Stimulated activated effector memory CD8-positive, alpha-beta T cell treated with anti-CD3 and anti-CD28 coated beads, Interleukin-12 subunit alpha, Interleukin-12 subunit beta, amount 100 ng/mL, for 72 hours (primary cell): ENCODE measurements at regions not wholly inside any gene's neighbourhood (a gene's known extent, or its start where the extent isn't known, plus 50 kb on each side); places are given as distances from the start of the nearest gene placed in this dataset.

ENCODE experiments used
- ATAC-seq: fragments of 150-1000 bp; cut with Tn5 transposase; 2 replicates; pipeline ENCODE4 v1.10.0; 2021
- DNase-seq, 2 donors: peaks; one replicate each; pipeline ENCODE4 v3.0.0; 2021 to 2022; ENCODE audit warnings: low spot score in 2 of 2
- H3K27ac Mint-ChIP-seq: one replicate; pipeline ENCODE4 v1.8.0; 2022; ENCODE audit warnings: mild to moderate bottlenecking, mixed read lengths
- H3K36me3 Mint-ChIP-seq: one replicate; pipeline ENCODE4 v1.8.0; 2022; ENCODE audit warnings: mild to moderate bottlenecking, mixed read lengths
- H3K4me1 Mint-ChIP-seq: one replicate; pipeline ENCODE4 v1.8.0; 2022; ENCODE audit warnings: mixed read lengths
- H3K4me3 Mint-ChIP-seq: one replicate; pipeline ENCODE4 v1.8.0; 2022; ENCODE audit warnings: mild to moderate bottlenecking, mixed read lengths
- H3K9me3 Mint-ChIP-seq: one replicate; pipeline ENCODE4 v1.8.0; 2022; ENCODE audit warnings: mixed read lengths

DNA sequence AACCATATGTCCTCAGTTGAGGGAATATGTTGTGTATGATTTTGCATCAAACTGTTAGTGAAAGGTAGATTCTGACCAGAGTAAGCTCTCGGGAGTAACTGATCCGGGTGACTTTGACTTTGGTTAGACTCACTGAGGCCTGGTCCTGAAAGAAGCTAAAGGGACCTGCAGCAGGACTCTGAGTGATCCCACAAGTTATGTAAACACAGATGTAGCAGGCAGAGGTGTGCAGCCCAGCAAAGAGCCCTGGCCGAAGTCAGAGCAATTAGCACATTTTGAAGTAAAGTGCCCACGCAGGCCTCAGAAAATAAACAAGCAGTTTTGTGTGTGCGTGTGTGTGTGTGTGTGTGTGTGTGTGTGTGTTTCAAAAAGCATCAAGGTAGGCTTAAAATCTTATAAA, 245.6 kb upstream of the FERD3L start:
- Mint-ChIP-seq H3K9me3 (peaks cover 19% of the 10 kb centered on the region), H3K27ac (no peak overlapping the region), H3K4me3 (no peak overlapping the region), H3K4me1 (no peaks in the 10 kb centered on the region), H3K36me3 (no peaks in the 10 kb centered on the region)
- DNase-seq (no peak), ATAC-seq (no peak)

- peaks cover 10% of the 10 kb centered on the region for H3K9me3 Mint-ChIP-seq
- no peak for ATAC-seq
- H3K4me3 Mint-ChIP-seq = no peak overlapping the region
- H3K27ac Mint-ChIP-seq = no peak overlapping the region
- H3K4me1 Mint-ChIP-seq = no peaks in the 10 kb centered on the region
- no peaks in the 10 kb centered on the region for H3K36me3 Mint-ChIP-seq
- no peak for DNase-seq
Observed at GRCh38 chr7:19381321-19381720, 236.1 kb upstream of the FERD3L start.

- Mint-ChIP-seq H3K4me1 (no peaks in the 10 kb centered on the region), H3K4me3 (no peak overlapping the region), H3K36me3 (no peaks in the 10 kb centered on the region), H3K9me3 (peaks cover 10% of the 10 kb centered on the region), H3K27ac (no peak overlapping the region)
- ATAC-seq (no peak), DNase-seq (no peak)
Observed at GRCh38 chr7:19378345-19378714, 233.1 kb upstream of the FERD3L start.

DNA sequence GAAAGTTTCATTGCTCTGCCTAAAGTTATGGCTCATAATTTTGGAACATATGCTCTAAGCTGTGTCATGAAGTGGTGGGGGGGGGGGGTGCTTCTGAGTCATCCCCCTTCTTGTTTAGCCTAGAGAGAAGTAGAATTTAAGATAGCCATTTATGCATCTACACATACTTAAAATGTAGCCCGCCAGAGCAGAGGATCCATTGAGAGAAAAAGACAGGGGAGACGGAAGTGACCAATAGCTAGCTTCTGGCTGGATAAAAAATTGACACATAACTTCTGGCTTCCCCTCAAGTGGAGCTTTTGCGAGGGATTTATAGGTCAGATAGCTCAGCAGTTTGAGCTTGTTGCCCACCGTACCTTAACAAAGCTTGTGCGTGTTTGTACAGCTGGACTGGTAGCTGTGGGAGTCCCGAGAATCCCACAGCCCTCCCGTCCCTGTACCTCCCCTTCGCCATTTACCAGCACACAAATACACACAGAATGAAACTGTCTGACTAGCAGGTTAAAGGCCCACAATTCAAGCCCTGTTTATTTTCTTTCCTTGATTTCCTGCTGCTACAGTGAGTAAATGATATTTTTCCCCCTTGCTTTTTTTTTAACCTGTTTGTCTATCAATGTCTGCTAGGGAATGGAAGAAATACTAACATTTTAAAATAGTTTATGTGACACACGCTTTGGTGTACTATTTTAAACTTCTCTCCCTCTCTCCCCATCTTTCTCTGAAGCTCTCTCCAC, 232.6 kb upstream of the FERD3L start:
- Mint-ChIP-seq H3K27ac (no peak overlapping the region), H3K9me3 (peaks cover 10% of the 10 kb centered on the region), H3K4me1 (no peaks in the 10 kb centered on the region), H3K4me3 (no peak overlapping the region), H3K36me3 (no peaks in the 10 kb centered on the region)
- ATAC-seq = no peak
- no peak for DNase-seq

DNA sequence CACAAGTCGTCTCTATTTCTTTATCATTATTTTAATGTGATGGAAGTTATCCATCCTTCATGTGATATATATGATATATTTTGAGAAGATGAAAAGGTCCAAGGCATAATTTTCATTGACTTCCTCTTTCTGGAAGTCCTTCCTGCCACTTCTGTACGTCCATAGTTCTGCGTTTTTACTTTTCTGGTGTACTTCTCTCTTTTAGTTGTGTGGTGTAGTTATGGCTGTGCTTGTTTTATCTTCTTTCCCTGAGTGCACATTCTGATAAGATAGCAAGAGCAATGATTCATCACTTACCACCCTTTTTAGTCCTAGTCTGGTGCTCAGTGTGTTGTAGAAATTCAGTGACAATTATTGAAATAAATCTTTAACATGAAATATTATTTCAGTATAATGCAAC, 231.3 kb upstream of the FERD3L start:
- ATAC-seq (no peak), DNase-seq (no peak)
- Mint-ChIP-seq H3K4me1 (no peaks in the 10 kb centered on the region), H3K27ac (no peak overlapping the region), H3K4me3 (no peak overlapping the region), H3K9me3 (peaks cover 11% of the 10 kb centered on the region), H3K36me3 (no peaks in the 10 kb centered on the region)

DNA sequence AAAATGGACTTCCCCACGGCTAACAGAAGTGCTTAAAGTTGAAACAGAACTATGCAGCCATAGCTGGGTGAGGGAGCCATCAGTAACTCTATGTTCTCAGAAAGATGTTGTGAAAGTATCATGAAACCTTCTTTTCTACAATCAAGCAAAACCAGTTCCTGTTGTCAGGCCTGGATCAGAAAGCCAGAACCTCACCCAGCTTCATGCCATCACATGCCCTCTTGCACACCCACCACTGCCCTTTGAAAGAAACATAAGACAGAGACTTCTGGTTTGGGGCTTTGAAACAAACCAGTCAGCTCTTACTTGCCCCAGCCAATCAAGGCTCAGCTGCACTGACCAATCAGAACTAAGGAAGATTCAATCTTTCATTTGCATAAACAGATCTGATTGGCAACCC, 230.8 kb upstream of the FERD3L start:
- no peaks in the 10 kb centered on the region for H3K36me3 Mint-ChIP-seq
- H3K4me3 Mint-ChIP-seq = no peak overlapping the region
- DNase-seq (no peak), ATAC-seq (no peak)
- peaks cover 11% of the 10 kb centered on the region for H3K9me3 Mint-ChIP-seq
- H3K27ac Mint-ChIP-seq = no peak overlapping the region
- no peaks in the 10 kb centered on the region for H3K4me1 Mint-ChIP-seq

- Mint-ChIP-seq H3K4me3 (no peak overlapping the region), H3K4me1 (no peaks in the 10 kb centered on the region), H3K27ac (no peak overlapping the region), H3K36me3 (no peaks in the 10 kb centered on the region), H3K9me3 (peaks cover 11% of the 10 kb centered on the region)
- no peak for ATAC-seq
- no peak for DNase-seq
Observed at GRCh38 chr7:19373334-19373733, 228.1 kb upstream of the FERD3L start.

DNA sequence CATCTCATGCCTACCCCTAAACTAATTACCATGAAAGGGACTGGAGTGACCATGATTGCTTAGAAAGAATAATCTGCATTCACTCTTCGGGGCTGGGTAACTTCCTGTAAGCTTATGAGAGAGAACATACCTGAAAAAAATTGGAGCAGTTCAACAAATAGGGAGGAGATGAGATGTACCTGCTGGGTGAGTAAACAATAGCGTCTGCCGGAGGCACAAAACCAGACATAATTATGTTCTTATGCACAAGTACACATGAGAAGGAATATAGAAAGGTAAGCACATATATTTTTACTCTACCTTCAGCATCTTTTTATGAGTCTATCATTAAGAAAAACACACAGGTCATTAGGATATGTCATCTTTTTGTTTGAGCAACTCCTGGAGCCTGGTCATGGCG, 224.6 kb upstream of the FERD3L start:
- H3K4me1 Mint-ChIP-seq = no peaks in the 10 kb centered on the region
- ATAC-seq = no peak

DNA sequence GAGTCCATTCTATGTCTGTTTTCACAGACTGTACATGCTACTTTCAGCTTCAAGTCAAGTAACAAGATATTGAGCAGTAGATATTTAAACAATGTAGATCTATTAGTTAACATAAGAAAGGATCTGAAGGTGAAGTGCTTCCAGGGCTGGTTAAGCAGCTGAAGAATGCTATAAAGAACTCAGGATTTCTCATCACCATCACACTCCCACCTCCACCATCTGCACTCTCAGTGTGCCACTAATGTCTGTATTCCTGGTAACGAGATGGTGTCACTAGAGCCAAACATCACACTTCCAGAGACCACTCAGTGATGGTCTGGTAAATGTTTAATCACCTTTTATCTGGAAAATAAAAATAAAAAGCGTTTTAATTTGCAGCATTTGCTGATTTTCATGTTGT, 224.0 kb upstream of the FERD3L start:
- no peaks in the 10 kb centered on the region for H3K4me1 Mint-ChIP-seq
- H3K36me3 Mint-ChIP-seq = no peaks in the 10 kb centered on the region
- no peak overlapping the region for H3K27ac Mint-ChIP-seq
- H3K9me3 Mint-ChIP-seq = peaks cover 6% of the 10 kb centered on the region
- ATAC-seq = no peak
- DNase-seq = no peak
- no peak overlapping the region for H3K4me3 Mint-ChIP-seq

More for the DNA sequence above, 224.6 kb upstream of the FERD3L start:
- no peak overlapping the region for H3K4me3 Mint-ChIP-seq
- peaks cover 6% of the 10 kb centered on the region for H3K9me3 Mint-ChIP-seq
- no peak for DNase-seq
- no peaks in the 10 kb centered on the region for H3K36me3 Mint-ChIP-seq
- H3K27ac Mint-ChIP-seq = no peak overlapping the region

- Mint-ChIP-seq H3K9me3 (peaks cover 9% of the 10 kb centered on the region), H3K27ac (no peak overlapping the region), H3K4me1 (no peaks in the 10 kb centered on the region), H3K4me3 (no peak overlapping the region), H3K36me3 (no peaks in the 10 kb centered on the region)
- DNase-seq = no peak
- ATAC-seq = no peak
Observed at GRCh38 chr7:19368491-19368925, 223.3 kb upstream of the FERD3L start.

DNA sequence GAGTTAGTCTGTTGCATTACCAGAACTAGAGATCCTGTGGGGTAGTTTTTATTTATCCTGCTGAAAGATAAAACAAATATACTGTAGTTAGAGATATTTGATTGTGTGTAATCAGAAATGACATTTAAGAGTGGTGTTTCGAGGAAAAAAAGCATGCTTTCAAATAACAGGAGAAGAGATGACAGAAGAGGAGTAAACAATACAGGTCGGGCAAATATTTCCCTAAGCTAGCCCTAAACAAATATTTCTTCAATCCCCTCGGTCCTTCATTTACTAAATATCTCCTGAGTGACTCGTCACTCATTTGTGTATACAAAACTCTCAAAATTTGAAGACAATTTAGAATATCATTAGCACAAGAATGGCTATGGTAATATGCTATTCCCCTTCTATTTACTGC, 219.7 kb upstream of the FERD3L start:
- Mint-ChIP-seq H3K9me3 (peaks cover 5% of the 10 kb centered on the region), H3K36me3 (no peaks in the 10 kb centered on the region), H3K27ac (no peak overlapping the region), H3K4me1 (no peaks in the 10 kb centered on the region), H3K4me3 (no peak overlapping the region)
- DNase-seq (no peak), ATAC-seq (no peak)

DNA sequence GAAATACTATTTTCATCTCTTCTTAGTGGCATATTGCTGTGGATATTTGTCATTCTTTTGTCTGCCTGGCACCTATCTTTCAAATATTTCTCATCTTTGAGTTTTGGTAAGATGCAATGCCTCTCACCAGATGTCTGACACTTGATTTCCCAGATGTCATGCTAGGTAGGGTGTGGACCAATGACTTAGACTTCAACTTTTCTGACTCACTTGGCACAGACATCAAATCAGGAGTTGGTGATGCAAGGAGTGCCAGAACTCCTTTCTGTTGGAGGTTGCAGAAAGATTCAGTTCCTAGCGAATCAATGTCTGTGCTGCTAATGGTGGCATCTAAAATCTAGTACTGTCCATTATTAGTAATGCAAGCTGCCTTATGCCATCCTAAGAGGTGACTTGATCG, 216.9 kb upstream of the FERD3L start:
- ATAC-seq (no peak), DNase-seq (no peak)
- Mint-ChIP-seq H3K4me1 (no peaks in the 10 kb centered on the region), H3K4me3 (no peak overlapping the region), H3K27ac (no peak overlapping the region), H3K9me3 (peaks cover 5% of the 10 kb centered on the region), H3K36me3 (no peaks in the 10 kb centered on the region)

DNA sequence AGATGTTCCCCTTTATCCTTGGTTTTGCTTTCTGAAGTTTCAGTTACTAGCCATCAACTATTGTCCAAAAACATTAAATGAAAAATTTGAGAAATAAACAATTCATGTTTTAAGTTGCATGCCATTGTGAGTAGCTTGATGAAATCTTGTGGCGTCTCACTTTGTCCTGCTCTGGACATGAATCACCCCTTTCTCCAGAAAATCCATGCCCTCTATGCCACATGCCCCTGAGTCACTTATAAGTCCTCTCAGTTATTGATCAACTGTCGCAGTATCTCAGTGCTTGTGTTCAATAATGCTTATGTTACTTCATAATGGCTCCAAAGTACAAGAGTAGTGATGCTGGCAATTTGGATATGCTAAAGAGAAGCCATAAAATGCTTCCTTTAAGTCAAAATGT, 208.0 kb upstream of the FERD3L start:
- no peaks in the 10 kb centered on the region for H3K4me1 Mint-ChIP-seq
- ATAC-seq (no peak), DNase-seq (no peak)
- H3K36me3 Mint-ChIP-seq = no peaks in the 10 kb centered on the region
- no peak overlapping the region for H3K4me3 Mint-ChIP-seq
- H3K9me3 Mint-ChIP-seq = peaks cover 3% of the 10 kb centered on the region
- no peak overlapping the region for H3K27ac Mint-ChIP-seq

DNA sequence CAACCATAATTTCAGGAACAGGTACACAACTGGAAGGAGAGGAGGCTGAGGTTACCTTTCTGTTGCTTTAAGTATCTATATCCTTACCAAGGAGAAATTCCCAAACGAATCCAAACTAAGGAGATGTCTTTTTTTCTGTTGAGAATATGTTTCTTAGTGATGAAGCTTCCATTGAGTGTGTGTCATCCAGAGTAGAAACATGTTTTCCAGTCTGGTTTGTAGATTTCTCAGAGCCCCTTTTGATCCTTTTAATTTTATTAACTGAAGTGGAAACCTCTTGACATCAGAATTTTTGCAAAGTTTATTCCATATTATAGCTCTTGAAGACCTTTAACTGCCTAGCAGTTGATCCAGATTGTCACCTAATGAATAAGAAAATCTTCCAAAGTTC, 207.1 kb upstream of the FERD3L start:
- DNase-seq (no peak), ATAC-seq (no peak)
- Mint-ChIP-seq H3K4me3 (no peak overlapping the region), H3K9me3 (peaks cover 3% of the 10 kb centered on the region), H3K27ac (no peak overlapping the region), H3K36me3 (no peaks in the 10 kb centered on the region), H3K4me1 (no peaks in the 10 kb centered on the region)

DNA sequence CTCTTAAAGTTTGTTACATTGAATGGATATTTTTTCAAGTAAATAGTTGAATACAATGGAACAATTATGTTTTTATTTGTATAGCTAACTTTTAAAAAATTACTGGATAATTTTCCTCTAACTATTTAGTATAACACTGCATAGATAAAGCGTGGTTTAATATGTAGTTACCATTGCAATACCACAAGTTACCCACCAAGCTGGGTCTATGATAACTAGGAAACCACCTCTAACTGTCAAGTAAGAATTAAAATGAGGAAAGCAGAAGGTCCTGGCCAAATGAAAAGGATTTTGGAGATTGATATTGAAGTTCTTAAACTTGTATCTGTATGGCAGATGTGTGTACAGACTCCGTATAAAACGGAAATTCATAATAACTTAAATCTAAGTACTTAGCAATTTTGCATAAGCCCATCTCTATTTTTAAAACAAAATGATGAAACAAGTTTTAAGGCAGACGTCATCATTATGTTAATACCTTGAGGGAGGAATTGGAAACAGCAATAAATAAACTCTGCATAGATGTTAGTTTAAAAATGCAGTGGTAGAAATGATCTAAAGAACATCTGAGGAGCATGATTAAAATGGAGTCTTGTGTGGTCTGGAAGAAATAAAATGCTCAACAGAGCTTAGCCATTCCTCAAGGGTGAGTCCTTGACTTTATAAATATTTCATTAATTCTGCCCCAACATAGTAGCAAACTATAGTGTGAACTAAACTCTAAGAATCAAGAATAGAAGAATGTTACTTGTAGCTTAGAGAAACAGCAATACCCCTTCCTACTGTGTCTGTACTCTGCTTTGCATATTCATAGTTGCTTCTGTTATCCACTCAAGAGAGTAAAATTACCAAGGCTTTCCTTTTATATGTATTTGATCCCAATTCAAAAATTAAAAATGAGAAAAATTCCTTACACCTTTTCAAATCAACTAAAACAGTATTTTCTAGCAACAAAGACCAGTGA, 206.4 kb upstream of the FERD3L start:
- ATAC-seq (no peak), DNase-seq (no peak)
- Mint-ChIP-seq H3K4me3 (no peak overlapping the region), H3K27ac (no peak overlapping the region), H3K36me3 (no peaks in the 10 kb centered on the region), H3K9me3 (no peaks in the 10 kb centered on the region), H3K4me1 (no peaks in the 10 kb centered on the region)

DNA sequence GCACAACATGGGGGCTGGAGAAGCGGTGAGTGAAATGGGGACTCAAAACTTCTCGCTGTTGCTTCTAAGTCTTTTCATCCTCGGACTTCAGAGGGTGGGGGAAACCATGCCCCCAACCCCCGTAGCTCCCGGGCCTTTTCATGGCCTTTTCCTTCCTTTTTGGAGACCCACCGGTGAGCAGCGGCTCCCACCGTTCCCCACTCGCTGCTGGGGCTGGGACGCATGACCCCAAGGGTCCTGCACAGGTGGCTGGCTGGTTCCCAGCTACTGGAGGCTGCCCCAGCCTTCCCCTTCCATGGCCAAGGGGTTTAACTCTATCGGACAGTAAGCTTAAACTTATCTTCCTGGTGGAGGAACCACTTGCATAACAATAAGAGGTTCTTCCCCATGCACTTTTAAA, 194.3 kb upstream of the FERD3L start:
- no peak overlapping the region for H3K27ac Mint-ChIP-seq

More for the DNA sequence above, 194.3 kb upstream of the FERD3L start:
- Mint-ChIP-seq H3K9me3 (peaks cover 3% of the 10 kb centered on the region), H3K4me3 (no peak overlapping the region), H3K4me1 (no peaks in the 10 kb centered on the region), H3K36me3 (no peaks in the 10 kb centered on the region)
- no peak for DNase-seq
- ATAC-seq = no peak
